ENCODE measurements at regions not wholly inside any gene's neighbourhood (a gene's known extent, or its start where the extent isn't known, plus 50 kb on each side); places are given as distances from the start of the nearest gene placed in this dataset.
"Not testable (repeated sequence)": the region's sequence is repeated elsewhere in the genome, so short reads cannot be mapped to it uniquely, and the experiment has no call there.

DNA sequence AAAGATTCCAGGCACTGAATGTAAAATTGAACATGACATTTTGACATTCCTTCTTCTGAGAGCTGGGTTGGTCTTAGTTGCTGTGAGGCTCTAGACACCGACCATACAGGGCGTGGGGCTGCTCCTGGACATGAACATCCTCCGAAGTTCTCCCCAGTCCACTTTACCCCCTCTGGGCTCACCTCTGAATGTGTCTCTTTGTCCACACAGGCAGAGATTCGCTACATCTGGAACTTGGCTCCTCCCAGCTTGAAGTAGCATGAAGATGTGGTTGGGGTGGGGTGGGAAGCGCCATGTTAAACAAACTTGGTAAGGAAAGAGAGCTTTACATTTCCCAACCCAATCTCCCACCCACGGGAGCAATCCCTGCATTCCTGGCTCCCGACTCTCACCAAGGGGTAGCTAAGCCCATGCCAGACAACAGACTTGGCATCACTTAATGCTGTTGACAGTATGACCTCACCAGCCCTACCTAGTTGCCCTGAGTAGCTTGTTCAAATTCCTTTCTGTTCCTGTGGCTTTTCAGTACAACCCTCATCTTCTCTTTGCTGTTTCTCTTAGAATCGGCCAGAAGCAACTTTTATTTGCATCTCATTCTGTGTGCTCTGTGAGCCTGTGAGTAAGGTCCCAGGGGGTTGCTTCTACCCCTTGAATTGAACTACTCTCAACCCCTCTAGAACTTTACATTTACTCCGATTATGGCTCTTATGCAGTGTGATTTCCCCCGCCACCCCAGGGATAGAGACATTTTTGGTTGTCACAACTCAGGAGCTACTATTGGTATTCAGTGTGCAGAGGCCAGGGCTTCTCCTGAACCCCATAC is 211.4 kb downstream of the SEC23IP start:
- DNase-seq (no peak), ATAC-seq (no peak)
- Mint-ChIP-seq H3K4me3 (no peak overlapping the region), H3K27me3 (peaks cover 6 to 22% (median 11%) of the 10 kb centered on the region in 5 donors), H3K4me1 (no peaks in the 10 kb centered on the region), H3K27ac (no peak overlapping the region), H3K9me3 (no peaks in the 10 kb centered on the region), H3K36me3 (no peaks in the 10 kb centered on the region)
- POLR2A ChIA-PET = no interaction called here

DNA sequence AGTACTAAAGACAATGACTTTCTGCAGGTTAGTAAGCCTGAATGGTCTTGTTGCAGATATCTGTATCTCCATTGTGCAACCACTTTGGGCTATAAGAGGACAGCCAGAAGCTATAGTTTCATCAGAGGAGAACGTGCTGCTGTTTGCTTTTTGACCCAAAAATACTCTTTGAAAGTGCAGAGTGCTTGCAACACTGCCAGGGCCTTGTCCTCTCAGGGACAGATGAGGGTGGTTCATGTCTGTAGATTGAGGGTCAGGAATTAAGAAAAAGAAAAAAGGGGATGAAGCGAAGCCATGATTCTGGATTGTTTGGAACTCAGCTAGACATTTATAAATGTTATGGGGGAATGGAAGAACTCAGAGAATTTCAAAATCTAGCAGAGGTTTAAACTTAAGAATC is 212.5 kb downstream of the SEC23IP start:
- Mint-ChIP-seq H3K4me1 (no peaks in the 10 kb centered on the region), H3K4me3 (no peak overlapping the region), H3K27ac (no peak overlapping the region), H3K27me3 (peaks cover 6 to 22% (median 14%) of the 10 kb centered on the region in 5 donors), H3K9me3 (no peaks in the 10 kb centered on the region), H3K36me3 (no peaks in the 10 kb centered on the region)
- POLR2A ChIA-PET = interaction anchor here (0.6 kb wide), 1 partner anchor 8 kb away, joined by 3 read pairs; no protein-coding TSS in a partner anchor
- ATAC-seq (no peak), DNase-seq (no peak)

DNA sequence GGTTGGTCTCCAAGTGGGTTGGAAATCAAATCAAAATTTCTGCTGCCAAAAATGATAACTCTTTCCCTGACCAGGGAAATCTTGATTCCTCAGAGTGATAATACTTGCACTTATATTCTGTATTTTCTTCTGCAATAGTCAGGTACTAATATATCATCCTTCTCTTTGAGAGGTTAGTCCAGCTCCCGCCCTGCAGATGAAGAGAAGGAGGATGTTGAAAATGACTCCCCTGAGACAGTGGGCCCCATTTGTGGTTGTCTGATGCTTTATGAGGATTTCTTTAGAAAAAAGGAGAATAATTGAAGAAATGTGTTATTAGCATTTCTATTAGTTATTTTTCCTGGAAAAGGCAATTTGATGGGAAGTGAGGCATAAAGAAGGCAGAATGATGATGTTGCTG is 213.0 kb downstream of the SEC23IP start:
- Mint-ChIP-seq H3K27me3 (peaks cover 6 to 22% (median 15%) of the 10 kb centered on the region in 5 donors), H3K4me1 (no peaks in the 10 kb centered on the region), H3K4me3 (no peak overlapping the region), H3K9me3 (peaks cover 0 to 3% (median 0%) of the 10 kb centered on the region in 9 donors), H3K27ac (no peak overlapping the region), H3K36me3 (no peaks in the 10 kb centered on the region)
- DNase-seq (no peak), ATAC-seq (no peak)
- POLR2A ChIA-PET = interaction anchor here (0.6 kb wide), 1 partner anchor 9 kb away, joined by 3 read pairs; no protein-coding TSS in a partner anchor

DNA sequence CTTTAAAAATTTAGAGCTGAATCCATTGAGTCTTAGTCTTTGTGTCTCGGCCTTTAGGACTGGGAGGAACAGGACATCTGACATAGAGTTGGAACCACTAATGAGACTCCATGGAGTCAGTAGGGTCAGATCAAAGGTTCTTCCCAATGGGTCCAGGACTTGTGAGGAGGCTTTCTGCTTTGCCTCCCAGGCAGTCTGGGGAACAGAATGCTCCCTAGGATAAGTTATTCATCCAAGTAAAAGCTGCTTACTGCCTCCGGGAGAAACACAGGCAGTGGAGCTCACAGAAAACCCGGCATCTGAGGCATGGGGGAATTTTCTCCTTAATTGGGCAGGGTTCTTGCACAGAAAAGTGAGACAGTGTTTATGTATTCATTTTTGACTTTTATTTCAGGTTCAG is 216.4 kb downstream of the SEC23IP start:
- DNase-seq (no peak), ATAC-seq (no peak)
- Mint-ChIP-seq H3K27me3 (peaks cover 5 to 14% (median 10%) of the 10 kb centered on the region in 5 donors), H3K27ac (no peak overlapping the region), H3K4me1 (no peaks in the 10 kb centered on the region), H3K36me3 (no peaks in the 10 kb centered on the region), H3K9me3 (peaks cover 0 to 3% (median 0%) of the 10 kb centered on the region in 9 donors), H3K4me3 (no peak overlapping the region)
- POLR2A ChIA-PET = no interaction called here

DNA sequence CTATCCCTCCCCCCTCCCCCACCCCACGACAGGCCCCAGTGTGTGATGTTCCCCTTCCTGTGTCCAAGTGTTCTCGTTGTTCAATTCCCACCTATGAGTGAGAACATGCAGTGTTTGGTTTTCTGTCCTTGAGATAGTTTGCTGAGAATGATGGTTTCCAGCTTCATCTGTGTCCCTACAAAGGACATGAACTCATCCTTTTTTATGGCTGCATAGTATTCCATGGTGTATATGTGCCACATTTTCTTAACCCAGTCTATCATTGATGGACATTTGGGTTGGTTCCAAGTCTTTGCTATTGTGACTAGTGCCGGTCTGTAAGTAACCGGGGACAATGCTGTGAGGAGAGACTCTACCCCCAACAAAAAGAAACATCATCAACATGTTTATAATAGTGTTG is 217.2 kb downstream of the SEC23IP start:
- POLR2A ChIA-PET, H3K4me1 Mint-ChIP-seq, H3K4me3 Mint-ChIP-seq, H3K9me3 Mint-ChIP-seq, H3K36me3 Mint-ChIP-seq, ATAC-seq, DNase-seq, H3K27ac Mint-ChIP-seq: not testable (repeated sequence)
- peaks cover 5 to 20% (median 13%) of the 10 kb centered on the region in 5 donors for H3K27me3 Mint-ChIP-seq

DNA sequence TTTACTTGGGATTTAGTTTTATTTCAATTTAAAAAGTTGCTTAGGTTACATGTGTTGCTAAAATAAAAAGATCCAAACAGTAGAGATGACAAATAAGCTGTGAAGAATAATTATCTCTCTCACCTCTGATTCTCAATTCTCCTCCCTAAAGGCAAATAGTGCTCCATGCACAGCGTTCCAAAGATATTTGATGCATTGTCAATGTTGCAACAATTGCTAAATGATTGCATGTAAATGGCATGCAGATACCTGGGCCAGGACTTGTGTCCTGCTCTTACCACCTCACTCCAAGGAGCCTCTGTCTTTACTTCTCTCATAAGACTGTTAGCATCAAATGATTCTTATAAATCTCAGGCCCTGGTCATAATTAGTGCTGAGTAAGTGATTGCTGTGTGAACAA is 217.7 kb downstream of the SEC23IP start:
- H3K9me3 Mint-ChIP-seq = peaks cover 0 to 3% (median 0%) of the 10 kb centered on the region in 9 donors
- H3K27me3 Mint-ChIP-seq = peaks cover 3 to 22% (median 17%) of the 10 kb centered on the region in 5 donors
- H3K4me1 Mint-ChIP-seq = no peaks in the 10 kb centered on the region
- no peaks in the 10 kb centered on the region for H3K36me3 Mint-ChIP-seq
- DNase-seq = no peak
- no peak overlapping the region for H3K27ac Mint-ChIP-seq
- no peak for ATAC-seq
- POLR2A ChIA-PET = no interaction called here
- H3K4me3 Mint-ChIP-seq = no peak overlapping the region

DNA sequence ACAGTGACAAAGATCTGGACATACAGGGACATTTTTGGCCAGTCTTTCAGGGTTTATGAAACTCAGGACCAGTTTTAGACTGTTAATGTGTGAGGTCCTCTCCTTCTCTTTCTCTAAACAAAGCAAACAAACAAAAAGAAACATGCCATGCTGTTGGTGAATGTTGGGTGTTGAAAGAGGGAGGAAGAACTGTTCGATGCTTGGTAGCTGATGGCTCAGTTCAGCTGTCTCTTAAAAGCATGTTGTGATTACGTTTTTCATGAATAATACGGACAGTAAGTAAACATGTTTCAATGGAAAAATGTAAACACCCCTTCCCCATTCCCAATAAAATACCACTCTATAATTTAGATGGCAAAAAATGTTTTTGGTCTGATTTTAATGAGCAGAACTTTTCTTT is 219.1 kb downstream of the SEC23IP start:
- Mint-ChIP-seq H3K9me3 (peaks cover 0 to 3% (median 0%) of the 10 kb centered on the region in 9 donors), H3K4me3 (no peak overlapping the region), H3K27ac (no peak overlapping the region), H3K27me3 (peaks cover 4 to 27% (median 22%) of the 10 kb centered on the region in 5 donors), H3K4me1 (no peaks in the 10 kb centered on the region), H3K36me3 (no peaks in the 10 kb centered on the region)
- DNase-seq (no peak), ATAC-seq (no peak)
- POLR2A ChIA-PET = no interaction called here

DNA sequence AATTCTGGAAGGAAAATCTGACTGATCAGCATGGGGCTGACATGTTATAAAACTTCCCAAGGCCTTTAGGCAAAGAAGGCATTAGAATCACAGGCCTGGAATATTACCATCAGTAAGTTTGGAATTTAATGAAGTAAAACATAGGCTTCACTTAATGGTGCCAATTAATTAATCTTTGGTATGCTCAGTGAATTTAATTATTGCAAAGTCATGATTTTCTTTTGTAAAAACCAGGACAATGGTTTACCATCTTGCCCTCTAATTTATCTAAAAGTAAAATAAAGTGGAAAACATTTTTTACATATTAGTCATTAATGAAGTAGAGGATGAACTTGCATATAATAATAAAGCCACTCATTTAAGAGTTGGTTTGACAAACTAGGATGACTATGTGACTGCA is 220.3 kb downstream of the SEC23IP start:
- no peak for ATAC-seq

DNA sequence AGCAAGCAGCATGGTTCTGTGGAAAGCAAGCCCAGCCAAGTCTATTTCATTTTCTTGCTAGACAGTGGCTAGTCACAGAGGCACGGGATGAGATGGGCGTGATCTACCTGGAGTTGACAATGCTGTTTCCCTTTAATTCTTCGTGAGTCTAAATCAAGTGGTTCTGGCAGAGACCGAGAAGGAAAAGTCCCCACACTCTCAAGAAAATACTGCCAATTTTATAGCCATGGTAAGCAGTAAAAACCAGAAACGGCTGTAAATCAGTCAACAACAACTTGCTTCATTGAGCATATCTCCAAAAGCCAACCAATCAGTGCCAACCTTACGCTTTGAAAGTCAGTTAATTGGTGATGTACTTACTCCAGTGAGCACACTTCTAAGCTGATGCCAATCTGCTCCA is 223.4 kb downstream of the SEC23IP start:
- no peak overlapping the region for H3K27ac Mint-ChIP-seq
- ATAC-seq (no peak), DNase-seq (no peak)
- H3K4me3 Mint-ChIP-seq = no peak overlapping the region
- H3K4me1 Mint-ChIP-seq = no peaks in the 10 kb centered on the region
- H3K9me3 Mint-ChIP-seq = peaks cover 0 to 10% (median 2%) of the 10 kb centered on the region in 9 donors
- POLR2A ChIA-PET = no interaction called here
- H3K27me3 Mint-ChIP-seq = peaks cover 7 to 36% (median 22%) of the 10 kb centered on the region in 5 donors
- peaks cover 0 to 5% (median 0%) of the 10 kb centered on the region in 3 donors for H3K36me3 Mint-ChIP-seq

More for the DNA sequence above, 220.3 kb downstream of the SEC23IP start:
- no peak for DNase-seq
- peaks cover 0 to 3% (median 0%) of the 10 kb centered on the region in 9 donors for H3K9me3 Mint-ChIP-seq
- no peaks in the 10 kb centered on the region for H3K4me1 Mint-ChIP-seq
- POLR2A ChIA-PET = no interaction called here
- H3K27ac Mint-ChIP-seq = no peak overlapping the region
- H3K4me3 Mint-ChIP-seq = no peak overlapping the region
- H3K36me3 Mint-ChIP-seq = no peaks in the 10 kb centered on the region
- peaks cover 7 to 29% (median 22%) of the 10 kb centered on the region in 5 donors for H3K27me3 Mint-ChIP-seq

DNA sequence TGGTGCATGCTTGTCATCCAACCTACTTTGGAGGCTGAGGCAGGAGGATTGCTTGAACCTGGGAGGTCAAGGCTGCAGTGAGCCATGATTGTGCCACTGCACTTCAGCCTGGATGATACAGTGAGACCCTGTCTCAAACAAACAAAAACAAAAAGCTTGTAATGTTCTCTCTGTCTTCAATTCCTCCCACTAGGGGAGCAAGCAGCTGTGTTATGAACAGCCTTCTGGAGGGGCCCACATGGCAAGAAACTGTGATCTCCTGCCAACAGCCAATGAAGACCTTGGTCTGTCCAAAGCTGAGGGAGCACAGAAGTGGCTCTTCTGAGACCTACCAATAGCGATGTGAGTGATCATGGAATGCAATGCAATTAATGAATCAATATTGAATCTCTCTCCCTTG is 229.2 kb downstream of the SEC23IP start:
- ATAC-seq (no peak), DNase-seq (no peak)
- Mint-ChIP-seq H3K27me3 (peaks cover 9 to 32% (median 16%) of the 10 kb centered on the region in 5 donors), H3K4me3 (no peak overlapping the region), H3K4me1 (no peaks in the 10 kb centered on the region), H3K9me3 (peaks cover 0 to 10% (median 3%) of the 10 kb centered on the region in 9 donors), H3K36me3 (peaks cover 0 to 5% (median 0%) of the 10 kb centered on the region in 3 donors), H3K27ac (no peak overlapping the region)
- POLR2A ChIA-PET = no interaction called here

DNA sequence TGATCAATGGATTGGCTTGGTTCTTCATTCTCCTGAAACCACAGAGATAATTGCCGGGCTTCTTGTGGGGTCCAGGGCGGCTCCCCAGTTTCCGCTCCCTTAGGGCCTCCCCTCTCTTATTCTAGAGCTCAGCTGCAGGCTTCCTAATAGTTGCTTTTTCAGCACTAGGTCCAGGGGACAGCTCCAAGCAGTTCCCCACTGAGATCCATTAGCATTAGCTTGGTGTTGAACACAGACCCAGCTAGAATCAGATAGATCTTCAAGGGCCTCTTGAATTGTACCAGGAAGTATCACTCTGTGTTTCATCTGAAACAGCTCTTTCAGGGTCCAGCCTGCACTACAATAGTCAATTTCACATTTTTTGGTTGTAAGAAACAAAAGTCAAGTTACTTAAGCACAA is 238.7 kb downstream of the SEC23IP start:
- peaks cover 0 to 12% (median 3%) of the 10 kb centered on the region in 9 donors for H3K9me3 Mint-ChIP-seq
- DNase-seq (no peak), ATAC-seq (no peak)
- no peak overlapping the region for H3K27ac Mint-ChIP-seq
- POLR2A ChIA-PET = no interaction called here
- H3K4me3 Mint-ChIP-seq = no peak overlapping the region
- H3K36me3 Mint-ChIP-seq = peaks cover 0 to 4% (median 0%) of the 10 kb centered on the region in 3 donors
- H3K4me1 Mint-ChIP-seq = peaks cover 0 to 2% (median 0%) of the 10 kb centered on the region in 4 donors
- H3K27me3 Mint-ChIP-seq = peaks cover 21 to 51% (median 23%) of the 10 kb centered on the region in 5 donors

DNA sequence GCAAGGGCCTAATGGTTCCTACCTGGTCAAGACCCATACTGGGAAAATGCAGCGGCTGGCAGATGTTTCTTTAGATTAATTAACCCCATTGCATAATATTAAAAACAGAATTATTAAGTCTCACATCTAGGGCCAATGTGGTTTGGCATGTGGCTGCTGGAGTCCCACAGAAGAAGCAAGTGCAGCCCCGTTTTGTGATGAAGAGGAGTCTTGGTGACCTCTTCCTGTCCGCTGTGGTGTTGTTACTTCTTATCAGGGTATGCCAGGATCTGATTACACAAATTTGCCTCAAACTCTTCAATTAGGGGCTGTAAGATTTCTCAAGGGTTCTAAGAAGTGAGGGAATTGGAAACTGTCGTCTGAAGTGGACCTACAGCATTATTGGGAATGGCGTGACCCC is 240.3 kb downstream of the SEC23IP start:
- POLR2A ChIA-PET = no interaction called here
- H3K36me3 Mint-ChIP-seq = peaks cover 0 to 4% (median 0%) of the 10 kb centered on the region in 3 donors
- peaks cover 12 to 37% (median 20%) of the 10 kb centered on the region in 5 donors for H3K27me3 Mint-ChIP-seq
- no peak overlapping the region for H3K27ac Mint-ChIP-seq
- ATAC-seq (no peak), DNase-seq (no peak)
- peaks cover 0 to 6% (median 3%) of the 10 kb centered on the region in 9 donors for H3K9me3 Mint-ChIP-seq
- no peak overlapping the region for H3K4me3 Mint-ChIP-seq
- peaks cover 0 to 2% (median 0%) of the 10 kb centered on the region in 4 donors for H3K4me1 Mint-ChIP-seq

DNA sequence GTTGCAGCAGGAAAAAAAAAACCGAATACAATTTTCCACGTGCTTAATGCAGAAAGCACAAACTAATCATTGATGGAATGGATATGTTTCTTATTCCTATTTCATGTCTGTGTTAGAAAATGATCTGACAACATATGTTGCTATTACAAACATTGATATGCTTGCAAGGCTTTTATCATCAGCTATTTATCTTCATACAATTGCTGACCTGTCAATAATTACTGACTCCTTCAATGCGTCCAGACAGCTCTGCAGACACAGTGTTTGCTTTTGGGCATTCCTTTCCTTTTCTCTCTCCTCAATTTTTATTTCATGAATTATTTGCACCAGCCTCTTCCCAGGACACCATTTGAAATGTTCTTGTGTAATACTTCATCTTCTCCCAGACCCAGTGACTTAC is 246.2 kb downstream of the SEC23IP start:
- no peaks in the 10 kb centered on the region for H3K4me1 Mint-ChIP-seq
- no peak overlapping the region for H3K27ac Mint-ChIP-seq
- H3K9me3 Mint-ChIP-seq = peaks cover 0 to 3% (median 0%) of the 10 kb centered on the region in 9 donors
- no peaks in the 10 kb centered on the region for H3K36me3 Mint-ChIP-seq
- peaks cover 7 to 37% (median 16%) of the 10 kb centered on the region in 5 donors for H3K27me3 Mint-ChIP-seq
- ATAC-seq = no peak
- H3K4me3 Mint-ChIP-seq = no peak overlapping the region
- no peak for DNase-seq
- POLR2A ChIA-PET = no interaction called here
